ENCODE measurements at regions not wholly inside any gene's neighbourhood (a gene's known extent, or its start where the extent isn't known, plus 50 kb on each side); places are given as distances from the start of the nearest gene placed in this dataset.
"Not testable (repeated sequence)": the region's sequence is repeated elsewhere in the genome, so short reads cannot be mapped to it uniquely, and the experiment has no call there.

- not testable (repeated sequence) for TF ChIP-seq TAF1 (IDR thresholded peaks at IDR 0.05; ENCODE audit: low read depth, low read length); POLR2A (IDR thresholded peaks at IDR 0.05; ENCODE audit: low read depth, low read length); POLR2AphosphoS5 (IDR thresholded peaks at IDR 0.05; ENCODE audit: low read depth, low read length); SPI1 (IDR thresholded peaks at IDR 0.05; ENCODE audit: low read depth, low read length); POU2F2 (IDR thresholded peaks at IDR 0.05; ENCODE audit: low read depth, low read length); PAX5 (IDR thresholded peaks at IDR 0.05; ENCODE audit: insufficient read depth, low read length, severe bottlenecking)
Observed at GRCh38 chr6:117014641-117015473, 137.8 kb downstream of the RFX6 start.

Measured in GM12891 (cell line).